ENCODE measurements at regions not wholly inside any gene's neighbourhood (a gene's known extent, or its start where the extent isn't known, plus 50 kb on each side); places are given as distances from the start of the nearest gene placed in this dataset.
A peak's percentile ranks its signal among the peaks of the same experiment; 100 is the strongest.

GRCh38 chr11:121755906-121756305 lies 303.1 kb upstream of the SORL1-AS1 start:
- no peak overlapping the region for H3K4me3 Mint-ChIP-seq
- TF ChIP-seq CTCF (IDR thresholded peaks at IDR 0.05) (no peak), EZH2 (IDR thresholded peaks at IDR 0.05) (no peak), EZH2phosphoT487 (IDR thresholded peaks at IDR 0.05) (no peak)

GRCh38 chr11:121755191-121755590 lies 302.4 kb upstream of the SORL1-AS1 start:
- Histone ChIP-seq H3K27me3 (no peaks in the 10 kb centered on the region), H3K79me2 (ENCODE audit: low read depth) (no peaks in the 10 kb centered on the region), H3K4me1 (peaks cover 16% of the 10 kb centered on the region), H3K4me2 (peak overlapping the region; percentile 33), H3K27ac (no peak overlapping the region), H3K9me3 (ENCODE audit: low read depth) (no peaks in the 10 kb centered on the region), H3K9ac (no peak overlapping the region), H3F3A (ENCODE audit: low read depth) (peaks cover 3% of the 10 kb centered on the region), H4K20me1 (ENCODE audit: low read depth) (no peaks in the 10 kb centered on the region), H2AFZ (replicated peaks) (peak overlapping the region; percentile 88), H3K36me3 (no peaks in the 10 kb centered on the region), H3K4me3 (no peak overlapping the region)
- Mint-ChIP-seq H3K27ac (no peak overlapping the region), H3K36me3 (no peaks in the 10 kb centered on the region), H3K4me1 (peaks cover 10% of the 10 kb centered on the region), H3K4me3 (no peak overlapping the region), H3K27me3 (ENCODE audit: insufficient read depth, low read depth) (no peaks in the 10 kb centered on the region), H3K9me3 (no peaks in the 10 kb centered on the region)
- TF ChIP-seq EZH2 (IDR thresholded peaks at IDR 0.05) (no peak), EZH2phosphoT487 (IDR thresholded peaks at IDR 0.05) (no peak), CTCF (IDR thresholded peaks at IDR 0.05) (no peak)
- DNase-seq (ENCODE audit: low spot score), result peak; percentile 28

More at GRCh38 chr11:121755906-121756305, 303.1 kb upstream of the SORL1-AS1 start:
- Histone ChIP-seq H4K20me1 (ENCODE audit: low read depth) (no peaks in the 10 kb centered on the region), H3F3A (ENCODE audit: low read depth) (peaks cover 3% of the 10 kb centered on the region), H2AFZ (replicated peaks) (peak overlapping the region; percentile 88), H3K27me3 (no peaks in the 10 kb centered on the region), H3K79me2 (ENCODE audit: low read depth) (no peaks in the 10 kb centered on the region), H3K9ac (no peak overlapping the region), H3K9me3 (ENCODE audit: low read depth) (no peaks in the 10 kb centered on the region), H3K4me2 (peak overlapping the region; percentile 33), H3K36me3 (no peaks in the 10 kb centered on the region), H3K27ac (no peak overlapping the region), H3K4me1 (peaks cover 16% of the 10 kb centered on the region), H3K4me3 (no peak overlapping the region)
- peaks cover 10% of the 10 kb centered on the region for H3K4me1 Mint-ChIP-seq
- DNase-seq (ENCODE audit: low spot score), result no peak
- peak overlapping the region; percentile 58 for H3K27ac Mint-ChIP-seq
- H3K9me3 Mint-ChIP-seq, result no peaks in the 10 kb centered on the region
- H3K27me3 Mint-ChIP-seq (ENCODE audit: insufficient read depth, low read depth), result no peaks in the 10 kb centered on the region
- H3K36me3 Mint-ChIP-seq, result no peaks in the 10 kb centered on the region

- Mint-ChIP-seq H3K4me3 (no peak overlapping the region), H3K9me3 (no peaks in the 10 kb centered on the region), H3K27ac (no peak overlapping the region), H3K4me1 (peaks cover 10% of the 10 kb centered on the region), H3K27me3 (ENCODE audit: insufficient read depth, low read depth) (no peaks in the 10 kb centered on the region), H3K36me3 (no peaks in the 10 kb centered on the region)
- Histone ChIP-seq H3K4me2 (no peak overlapping the region), H4K20me1 (ENCODE audit: low read depth) (no peaks in the 10 kb centered on the region), H3K4me1 (peaks cover 16% of the 10 kb centered on the region), H3K9me3 (ENCODE audit: low read depth) (no peaks in the 10 kb centered on the region), H3K9ac (no peak overlapping the region), H3K36me3 (no peaks in the 10 kb centered on the region), H3K79me2 (ENCODE audit: low read depth) (no peaks in the 10 kb centered on the region), H3K27me3 (no peaks in the 10 kb centered on the region), H3F3A (ENCODE audit: low read depth) (peaks cover 3% of the 10 kb centered on the region), H3K27ac (no peak overlapping the region), H3K4me3 (no peak overlapping the region), H2AFZ (replicated peaks) (peak overlapping the region; percentile 88)
- DNase-seq (ENCODE audit: low spot score), result no peak
- no peak for TF ChIP-seq EZH2phosphoT487 (IDR thresholded peaks at IDR 0.05)
- no peak for TF ChIP-seq EZH2 (IDR thresholded peaks at IDR 0.05)
- no peak for TF ChIP-seq CTCF (IDR thresholded peaks at IDR 0.05)
Observed at GRCh38 chr11:121754598-121754997, 301.8 kb upstream of the SORL1-AS1 start.
